ENCODE measurements at regions not wholly inside any gene's neighbourhood (a gene's known extent, or its start where the extent isn't known, plus 50 kb on each side); places are given as distances from the start of the nearest gene placed in this dataset.

DNA sequence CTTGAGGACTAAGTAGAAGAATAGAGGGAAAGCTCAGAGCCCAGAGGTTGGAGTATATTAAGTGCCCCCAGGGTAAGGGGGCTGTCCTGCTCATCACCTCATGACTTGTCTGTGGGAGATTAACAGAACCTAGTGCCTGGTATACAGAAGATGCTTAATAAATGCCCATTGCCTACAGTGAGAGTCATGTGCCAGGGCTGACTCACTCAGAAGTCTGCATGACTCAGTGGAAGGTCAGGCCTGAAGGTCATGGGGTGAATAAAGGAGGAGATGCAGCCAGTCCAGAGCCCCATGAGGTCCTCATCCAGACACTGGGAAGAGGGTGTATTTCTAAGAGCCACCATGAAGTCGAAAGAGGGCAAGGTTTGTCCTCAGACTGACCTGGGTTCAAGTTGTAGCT, 62.5 kb upstream of the TLE3 start:
- H3K4me3 Mint-ChIP-seq = no peak overlapping the region
- peaks cover 36% of the 10 kb centered on the region for H3K27me3 Mint-ChIP-seq (ENCODE audit: low read depth)
- H3K9me3 Mint-ChIP-seq = no peaks in the 10 kb centered on the region
- H3K36me3 Mint-ChIP-seq = no peaks in the 10 kb centered on the region
- no peak for TF ChIP-seq CTCF (IDR thresholded peaks at IDR 0.05; ENCODE audit: unreplicated experiment)
- H3K27ac Mint-ChIP-seq = no peak overlapping the region
- no peak for DNase-seq (ENCODE audit: low spot score in 2 of 2, unreplicated experiment in 2 of 2)
- H3K4me1 Mint-ChIP-seq = peaks cover 52% of the 10 kb centered on the region

- H3K36me3 Mint-ChIP-seq = no peaks in the 10 kb centered on the region
- H3K9me3 Mint-ChIP-seq = no peaks in the 10 kb centered on the region
- H3K27ac Mint-ChIP-seq = no peak overlapping the region
- TF ChIP-seq CTCF (IDR thresholded peaks at IDR 0.05; ENCODE audit: unreplicated experiment) = no peak
- H3K4me1 Mint-ChIP-seq = peaks cover 52% of the 10 kb centered on the region
- no peak for DNase-seq (ENCODE audit: low spot score in 2 of 2, unreplicated experiment in 2 of 2)
- H3K4me3 Mint-ChIP-seq = no peak overlapping the region
- H3K27me3 Mint-ChIP-seq (ENCODE audit: low read depth) = peaks cover 36% of the 10 kb centered on the region
These were observed 61.9 kb upstream of the TLE3 start for GRCh38 chr15:70159713-70160009.

- DNase-seq (ENCODE audit: low spot score in 2 of 2, unreplicated experiment in 2 of 2) = no peak
- peaks cover 36% of the 10 kb centered on the region for H3K27me3 Mint-ChIP-seq (ENCODE audit: low read depth)
- H3K4me1 Mint-ChIP-seq = peaks cover 57% of the 10 kb centered on the region
These were observed 61.4 kb upstream of the TLE3 start for GRCh38 chr15:70159001-70159712.

DNA sequence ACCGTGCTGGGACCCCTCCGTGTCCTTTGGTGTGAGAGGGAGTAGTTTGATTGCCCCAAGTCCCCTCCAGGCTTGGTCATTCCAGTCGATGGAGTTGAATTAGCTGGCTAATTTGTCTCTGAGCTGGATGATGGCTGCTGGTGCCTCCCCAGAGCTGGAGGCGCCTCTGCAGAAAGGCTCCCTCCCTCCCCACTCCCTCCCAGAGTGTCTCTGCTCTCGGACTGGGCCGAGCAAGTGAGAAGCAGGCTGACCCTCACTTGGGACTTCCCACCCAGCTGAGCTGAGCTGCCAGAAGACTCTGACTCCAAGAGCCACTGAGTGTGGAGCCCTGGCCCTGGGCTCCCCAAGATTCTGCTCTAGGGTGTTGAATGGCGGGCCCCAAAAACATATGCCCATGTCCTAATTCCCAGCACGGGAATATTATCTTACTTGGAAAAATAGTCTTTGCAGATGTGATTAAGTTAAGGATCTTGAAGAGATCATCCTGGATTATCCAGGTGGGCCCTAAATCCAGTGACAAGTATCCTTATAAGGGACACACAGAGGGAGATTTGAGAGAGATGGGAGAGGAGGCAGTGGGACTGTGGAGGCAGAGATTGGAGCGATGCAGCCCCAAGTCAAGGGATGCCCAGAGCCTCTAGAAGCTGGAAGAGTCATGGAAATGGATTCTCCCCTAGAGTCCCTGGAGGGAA, 60.7 kb upstream of the TLE3 start:
- DNase-seq (ENCODE audit: low spot score in 2 of 2, unreplicated experiment in 2 of 2) = no peak
- Mint-ChIP-seq H3K36me3 (no peaks in the 10 kb centered on the region), H3K9me3 (no peaks in the 10 kb centered on the region), H3K4me3 (no peak overlapping the region), H3K27me3 (ENCODE audit: low read depth) (peaks cover 36% of the 10 kb centered on the region), H3K27ac (no peak overlapping the region), H3K4me1 (peaks cover 62% of the 10 kb centered on the region)
- TF ChIP-seq CTCF (IDR thresholded peaks at IDR 0.05; ENCODE audit: unreplicated experiment) = no peak

More at GRCh38 chr15:70159001-70159712, 61.4 kb upstream of the TLE3 start:
- Mint-ChIP-seq H3K4me3 (no peak overlapping the region), H3K27ac (no peak overlapping the region), H3K36me3 (no peaks in the 10 kb centered on the region), H3K9me3 (no peaks in the 10 kb centered on the region)
- no peak for TF ChIP-seq CTCF (IDR thresholded peaks at IDR 0.05; ENCODE audit: unreplicated experiment)

DNA sequence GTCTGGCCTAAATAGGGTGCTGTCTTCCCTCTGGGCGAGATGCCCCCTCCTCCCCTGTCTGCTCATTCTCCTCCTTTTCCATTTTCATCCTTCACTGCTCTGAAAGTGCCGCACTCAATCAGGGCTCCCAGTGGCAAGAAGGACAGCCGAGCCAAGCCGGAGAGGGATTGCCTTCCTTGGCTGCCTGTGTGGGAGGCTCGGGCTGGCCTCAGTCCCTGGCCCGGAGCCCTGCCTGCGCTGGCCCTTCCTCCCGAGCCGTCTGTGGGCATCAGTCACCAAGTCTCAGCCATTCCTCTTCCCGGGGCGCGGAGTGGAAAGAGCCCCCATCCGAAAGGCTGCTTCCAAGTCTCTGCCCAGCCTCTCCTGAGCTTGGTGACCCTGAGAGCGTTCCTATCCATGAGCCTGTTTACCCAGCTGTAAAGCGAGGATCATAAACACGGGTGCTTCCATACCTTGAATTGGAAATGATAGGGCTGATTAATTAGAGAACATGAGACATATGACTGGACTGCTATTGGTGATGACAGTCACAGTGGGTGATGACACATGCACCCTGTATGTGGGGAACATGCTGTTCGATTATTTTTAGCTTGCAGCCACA, 59.1 kb upstream of the TLE3 start:
- Mint-ChIP-seq H3K4me1 (peaks cover 66% of the 10 kb centered on the region), H3K27me3 (ENCODE audit: low read depth) (peaks cover 25% of the 10 kb centered on the region), H3K27ac (no peak overlapping the region), H3K36me3 (no peaks in the 10 kb centered on the region), H3K4me3 (no peak overlapping the region), H3K9me3 (no peaks in the 10 kb centered on the region)
- DNase-seq (ENCODE audit: low spot score in 2 of 2, unreplicated experiment in 2 of 2) = no peak
- TF ChIP-seq CTCF (IDR thresholded peaks at IDR 0.05; ENCODE audit: unreplicated experiment) = no peak
